Testis (tissue), 2 donors: ENCODE measurements at regions not wholly inside any gene's neighbourhood (a gene's known extent, or its start where the extent isn't known, plus 50 kb on each side); places are given as distances from the start of the nearest gene placed in this dataset.

ENCODE experiments used
- POLR2A ChIP-seq: fragments of 450-650 bp; IDR thresholded peaks from one replicate; pipeline ENCODE4 v1.6.1; 2017; ENCODE audit warnings: antibody characterized with exemption, mild to moderate bottlenecking, moderate library complexity
- TF ChIP-seq, protein P1 (sequence below), 3 experiments: fragments of 450-650 bp in 2 of 3; fragments of 200-600 bp in 1 of 3; sonication (generic) in 1 of 3; IDR thresholded peaks; one replicate each; pipeline ENCODE4 v1.5.1; 2016 to 2019; ENCODE audit warnings: antibody characterized with exemption in 3 of 3, mild to moderate bottlenecking in 2 of 3, moderate library complexity in 1 of 3

DNA sequence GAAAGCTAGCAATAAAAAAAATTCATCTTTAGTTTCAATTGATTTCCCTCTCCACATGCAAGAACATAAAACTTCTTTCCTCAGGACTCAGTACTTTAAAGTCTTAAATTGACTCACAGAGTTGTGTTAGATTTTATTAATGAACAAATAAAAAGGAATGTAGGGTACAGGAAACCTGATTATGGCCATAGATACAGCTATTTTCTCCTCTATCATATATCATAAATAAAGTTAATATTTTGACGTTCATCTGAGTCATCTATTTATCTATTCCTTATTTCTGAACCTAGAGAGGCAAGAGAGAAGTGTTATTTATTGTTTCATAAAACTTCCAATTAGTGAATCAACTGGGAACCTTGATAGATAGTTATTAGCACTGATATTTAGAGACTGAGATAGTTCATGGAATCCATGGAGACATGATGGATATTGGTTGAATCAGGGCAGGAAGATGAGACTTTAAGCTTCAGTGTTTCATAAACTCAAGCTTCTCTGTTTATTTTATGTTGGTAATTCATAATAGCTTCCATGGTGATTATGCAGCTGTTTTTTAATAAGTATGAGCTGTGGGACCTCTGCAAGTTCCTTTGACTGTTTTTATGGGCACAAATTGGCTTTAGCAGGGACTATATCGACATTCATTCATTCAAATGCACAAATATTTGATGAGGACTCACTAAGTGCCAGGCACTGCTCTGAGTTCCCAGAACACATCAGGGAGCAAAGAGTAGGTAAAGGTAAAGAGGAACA is 143.5 kb upstream of the TGFBR2 start:
- TF ChIP-seq, protein P1, sequence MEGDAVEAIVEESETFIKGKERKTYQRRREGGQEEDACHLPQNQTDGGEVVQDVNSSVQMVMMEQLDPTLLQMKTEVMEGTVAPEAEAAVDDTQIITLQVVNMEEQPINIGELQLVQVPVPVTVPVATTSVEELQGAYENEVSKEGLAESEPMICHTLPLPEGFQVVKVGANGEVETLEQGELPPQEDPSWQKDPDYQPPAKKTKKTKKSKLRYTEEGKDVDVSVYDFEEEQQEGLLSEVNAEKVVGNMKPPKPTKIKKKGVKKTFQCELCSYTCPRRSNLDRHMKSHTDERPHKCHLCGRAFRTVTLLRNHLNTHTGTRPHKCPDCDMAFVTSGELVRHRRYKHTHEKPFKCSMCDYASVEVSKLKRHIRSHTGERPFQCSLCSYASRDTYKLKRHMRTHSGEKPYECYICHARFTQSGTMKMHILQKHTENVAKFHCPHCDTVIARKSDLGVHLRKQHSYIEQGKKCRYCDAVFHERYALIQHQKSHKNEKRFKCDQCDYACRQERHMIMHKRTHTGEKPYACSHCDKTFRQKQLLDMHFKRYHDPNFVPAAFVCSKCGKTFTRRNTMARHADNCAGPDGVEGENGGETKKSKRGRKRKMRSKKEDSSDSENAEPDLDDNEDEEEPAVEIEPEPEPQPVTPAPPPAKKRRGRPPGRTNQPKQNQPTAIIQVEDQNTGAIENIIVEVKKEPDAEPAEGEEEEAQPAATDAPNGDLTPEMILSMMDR (IDR thresholded peaks at IDR 0.05) = no peak
- no peak for TF ChIP-seq POLR2A
